HFFc6 (cell line): ENCODE measurements at regions not wholly inside any gene's neighbourhood (a gene's known extent, or its start where the extent isn't known, plus 50 kb on each side); places are given as distances from the start of the nearest gene placed in this dataset.

ENCODE experiments used
- DNase-seq: peaks from one replicate; pipeline ENCODE4 v3.0.0-alpha.2; 2018
- H3K27ac Mint-ChIP-seq: 2 replicates; pipeline ENCODE4 v1.8.0; 2020; ENCODE audit warnings: mild to moderate bottlenecking, mixed read lengths
- H3K27me3 Mint-ChIP-seq: 2 replicates; pipeline ENCODE4 v1.8.0; 2021; ENCODE audit warnings: mild to moderate bottlenecking, moderate library complexity, mixed read lengths; ENCODE audit not compliant: insufficient read depth
- H3K36me3 Mint-ChIP-seq: 2 replicates; pipeline ENCODE4 v1.8.0; 2021; ENCODE audit warnings: low read depth, mixed read lengths
- H3K4me1 Mint-ChIP-seq: 2 replicates; pipeline ENCODE4 v1.8.0; 2020; ENCODE audit warnings: low read depth, mixed read lengths
- H3K4me3 Mint-ChIP-seq: 2 replicates; pipeline ENCODE4 v1.8.0; 2020; ENCODE audit warnings: mild to moderate bottlenecking, moderate library complexity, mixed read lengths
- H3K9me3 Mint-ChIP-seq: 2 replicates; pipeline ENCODE4 v1.8.0; 2020; ENCODE audit warnings: mild to moderate bottlenecking, mixed read lengths
- CTCF ChIP-seq: fragments of 200-600 bp; sonication (generic); IDR thresholded peaks from 2 replicates; pipeline ENCODE4 v1.5.0; 2021; ENCODE audit warnings: antibody characterized with exemption, mild to moderate bottlenecking

- no peak for DNase-seq
Observed at GRCh38 chr7:119232091-119232490, 1007.6 kb downstream of the ANKRD7 start.

GRCh38 chr7:119233015-119233414 is 1008.5 kb downstream of the ANKRD7 start:
- no peak overlapping the region for H3K27ac Mint-ChIP-seq
- no peak for DNase-seq
- TF ChIP-seq CTCF, result no peak
- no peaks in the 10 kb centered on the region for H3K4me1 Mint-ChIP-seq
- no peaks in the 10 kb centered on the region for H3K36me3 Mint-ChIP-seq
- no peaks in the 10 kb centered on the region; the same call in 1 of the 2 replicates for H3K27me3 Mint-ChIP-seq
- no peak overlapping the region for H3K4me3 Mint-ChIP-seq
- H3K9me3 Mint-ChIP-seq, result peaks cover 27% of the 10 kb centered on the region

More at GRCh38 chr7:119232091-119232490, 1007.6 kb downstream of the ANKRD7 start:
- Mint-ChIP-seq H3K36me3 (no peaks in the 10 kb centered on the region), H3K4me1 (no peaks in the 10 kb centered on the region), H3K9me3 (peaks cover 26% of the 10 kb centered on the region), H3K4me3 (no peak overlapping the region), H3K27ac (no peak overlapping the region), H3K27me3 (no peaks in the 10 kb centered on the region; the same call in 1 of the 2 replicates)
- no peak for TF ChIP-seq CTCF

- H3K9me3 Mint-ChIP-seq, result peaks cover 6% of the 10 kb centered on the region; the same call in 1 of the 2 replicates
- no peak overlapping the region for H3K4me3 Mint-ChIP-seq
- H3K4me1 Mint-ChIP-seq, result no peaks in the 10 kb centered on the region
- TF ChIP-seq CTCF, result no peak
- no peaks in the 10 kb centered on the region for H3K27me3 Mint-ChIP-seq
- DNase-seq, result no peak
- H3K36me3 Mint-ChIP-seq, result no peaks in the 10 kb centered on the region
- no peak overlapping the region for H3K27ac Mint-ChIP-seq
Observed at GRCh38 chr7:119252962-119253361, 1020.0 kb upstream of the KCND2 start.

GRCh38 chr7:119254742-119255141 is 1018.2 kb upstream of the KCND2 start:
- peaks cover 15% of the 10 kb centered on the region for H3K9me3 Mint-ChIP-seq
- no peak overlapping the region for H3K27ac Mint-ChIP-seq
- no peak for TF ChIP-seq CTCF
- H3K27me3 Mint-ChIP-seq, result no peaks in the 10 kb centered on the region
- no peak for DNase-seq
- H3K4me1 Mint-ChIP-seq, result no peaks in the 10 kb centered on the region
- no peak overlapping the region for H3K4me3 Mint-ChIP-seq
- H3K36me3 Mint-ChIP-seq, result no peaks in the 10 kb centered on the region

GRCh38 chr7:119256001-119256400 is 1017.0 kb upstream of the KCND2 start:
- no peak for DNase-seq
- Mint-ChIP-seq H3K4me1 (no peaks in the 10 kb centered on the region), H3K27ac (no peak overlapping the region)

More at GRCh38 chr7:119256001-119256400, 1017.0 kb upstream of the KCND2 start:
- Mint-ChIP-seq H3K27me3 (no peaks in the 10 kb centered on the region), H3K4me3 (no peak overlapping the region), H3K36me3 (no peaks in the 10 kb centered on the region), H3K9me3 (peaks cover 16% of the 10 kb centered on the region)
- TF ChIP-seq CTCF, result no peak
